Dendritic cell treated with granulocyte-macrophage colony-stimulating factor and Interleukin-4, amounts not matched to agents 40 ng/mL and 50 ng/mL, for 4 days (primary cell): ENCODE measurements at regions not wholly inside any gene's neighbourhood (a gene's known extent, or its start where the extent isn't known, plus 50 kb on each side); places are given as distances from the start of the nearest gene placed in this dataset.

Experiments used
- H3K27ac Mint-ChIP-seq: one replicate; pipeline ENCODE4 v1.8.0; 2022; ENCODE audit warnings: mild to moderate bottlenecking, mixed read lengths
- H3K27me3 Mint-ChIP-seq: one replicate; pipeline ENCODE4 v1.8.0; 2022; ENCODE audit warnings: mild to moderate bottlenecking, mixed read lengths
- H3K36me3 Mint-ChIP-seq: one replicate; pipeline ENCODE4 v1.8.0; 2022; ENCODE audit warnings: low read depth, mixed read lengths
- H3K4me1 Mint-ChIP-seq: one replicate; pipeline ENCODE4 v1.8.0; 2022; ENCODE audit warnings: low read depth, mixed read lengths
- H3K4me3 Mint-ChIP-seq: one replicate; pipeline ENCODE4 v1.8.0; 2022; ENCODE audit warnings: mild to moderate bottlenecking, moderate library complexity, mixed read lengths
- H3K9me3 Mint-ChIP-seq: one replicate; pipeline ENCODE4 v1.8.0; 2022; ENCODE audit warnings: mixed read lengths
- intact Hi-C: fragments of 100-400 bp; cut with micrococcal nuclease; formaldehyde crosslinking; loops from one replicate; pipeline ENCODE4 v1.15.0; 2022

- intact Hi-C loops = no loop called here
- no peak overlapping the region for H3K4me3 Mint-ChIP-seq
- H3K36me3 Mint-ChIP-seq = no peaks in the 10 kb centered on the region
- H3K27ac Mint-ChIP-seq = no peak overlapping the region
- peaks cover 21% of the 10 kb centered on the region for H3K9me3 Mint-ChIP-seq
- no peaks in the 10 kb centered on the region for H3K27me3 Mint-ChIP-seq
- peaks cover 11% of the 10 kb centered on the region for H3K4me1 Mint-ChIP-seq
Measured at GRCh38 chr2:168375195-168375798, 80.8 kb upstream of the CERS6 start.

GRCh38 chr2:168378960-168379669 lies 77.0 kb upstream of the CERS6 start:
- Mint-ChIP-seq H3K27ac (no peak overlapping the region), H3K27me3 (no peaks in the 10 kb centered on the region)

GRCh38 chr2:168380500-168380899 lies 75.6 kb upstream of the CERS6 start:
- no peaks in the 10 kb centered on the region for H3K36me3 Mint-ChIP-seq
- H3K4me3 Mint-ChIP-seq = no peak overlapping the region
- intact Hi-C loops = no loop called here
- no peak overlapping the region for H3K27ac Mint-ChIP-seq
- H3K9me3 Mint-ChIP-seq = peaks cover 9% of the 10 kb centered on the region
- H3K4me1 Mint-ChIP-seq = no peaks in the 10 kb centered on the region
- no peaks in the 10 kb centered on the region for H3K27me3 Mint-ChIP-seq

More at GRCh38 chr2:168378960-168379669, 77.0 kb upstream of the CERS6 start:
- no peak overlapping the region for H3K4me3 Mint-ChIP-seq
- intact Hi-C loops = no loop called here
- H3K4me1 Mint-ChIP-seq = no peaks in the 10 kb centered on the region
- no peaks in the 10 kb centered on the region for H3K36me3 Mint-ChIP-seq
- peaks cover 9% of the 10 kb centered on the region for H3K9me3 Mint-ChIP-seq

- intact Hi-C loops = no loop called here
- Mint-ChIP-seq H3K27ac (no peak overlapping the region), H3K9me3 (peaks cover 12% of the 10 kb centered on the region)
Measured at GRCh38 chr2:168392024-168392423, 64.0 kb upstream of the CERS6 start.

GRCh38 chr2:168392797-168393196 lies 63.3 kb upstream of the CERS6 start:
- Mint-ChIP-seq H3K9me3 (peaks cover 4% of the 10 kb centered on the region), H3K4me3 (no peak overlapping the region), H3K27ac (no peak overlapping the region), H3K36me3 (no peaks in the 10 kb centered on the region), H3K27me3 (no peaks in the 10 kb centered on the region), H3K4me1 (no peaks in the 10 kb centered on the region)
- intact Hi-C loops = no loop called here

More at GRCh38 chr2:168392024-168392423, 64.0 kb upstream of the CERS6 start:
- Mint-ChIP-seq H3K4me1 (no peaks in the 10 kb centered on the region), H3K4me3 (no peak overlapping the region), H3K27me3 (no peaks in the 10 kb centered on the region), H3K36me3 (no peaks in the 10 kb centered on the region)

- H3K9me3 Mint-ChIP-seq = no peaks in the 10 kb centered on the region
- H3K27ac Mint-ChIP-seq = no peak overlapping the region
- H3K4me1 Mint-ChIP-seq = no peaks in the 10 kb centered on the region
- intact Hi-C loops = no loop called here
- H3K27me3 Mint-ChIP-seq = no peaks in the 10 kb centered on the region
- no peaks in the 10 kb centered on the region for H3K36me3 Mint-ChIP-seq
- no peak overlapping the region for H3K4me3 Mint-ChIP-seq
Measured at GRCh38 chr2:168394262-168394661, 61.8 kb upstream of the CERS6 start.

GRCh38 chr2:168396131-168396530 lies 59.9 kb upstream of the CERS6 start:
- H3K27me3 Mint-ChIP-seq = no peaks in the 10 kb centered on the region
- H3K4me3 Mint-ChIP-seq = no peak overlapping the region
- no peaks in the 10 kb centered on the region for H3K9me3 Mint-ChIP-seq
- H3K4me1 Mint-ChIP-seq = no peaks in the 10 kb centered on the region
- H3K36me3 Mint-ChIP-seq = no peaks in the 10 kb centered on the region
- intact Hi-C loops = no loop called here
- no peak overlapping the region for H3K27ac Mint-ChIP-seq

GRCh38 chr2:168397629-168398028 lies 58.4 kb upstream of the CERS6 start:
- no peaks in the 10 kb centered on the region for H3K4me1 Mint-ChIP-seq
- intact Hi-C loops = no loop called here
- no peaks in the 10 kb centered on the region for H3K9me3 Mint-ChIP-seq
- no peak overlapping the region for H3K27ac Mint-ChIP-seq
- no peaks in the 10 kb centered on the region for H3K36me3 Mint-ChIP-seq
- no peaks in the 10 kb centered on the region for H3K27me3 Mint-ChIP-seq
- H3K4me3 Mint-ChIP-seq = no peak overlapping the region

GRCh38 chr2:168401048-168401556 lies 55.0 kb upstream of the CERS6 start:
- H3K27ac Mint-ChIP-seq = no peak overlapping the region
- H3K27me3 Mint-ChIP-seq = no peaks in the 10 kb centered on the region
- no peaks in the 10 kb centered on the region for H3K36me3 Mint-ChIP-seq
- no peaks in the 10 kb centered on the region for H3K9me3 Mint-ChIP-seq
- no peak overlapping the region for H3K4me3 Mint-ChIP-seq
- no peaks in the 10 kb centered on the region for H3K4me1 Mint-ChIP-seq
- intact Hi-C loops = no loop called here

GRCh38 chr2:168401771-168402170 lies 54.3 kb upstream of the CERS6 start:
- Mint-ChIP-seq H3K4me1 (no peaks in the 10 kb centered on the region), H3K4me3 (no peak overlapping the region), H3K27ac (no peak overlapping the region), H3K27me3 (no peaks in the 10 kb centered on the region), H3K9me3 (no peaks in the 10 kb centered on the region), H3K36me3 (no peaks in the 10 kb centered on the region)
- intact Hi-C loops = no loop called here

GRCh38 chr2:168402531-168402930 lies 53.5 kb upstream of the CERS6 start:
- Mint-ChIP-seq H3K9me3 (peaks cover 5% of the 10 kb centered on the region), H3K4me3 (no peak overlapping the region), H3K27me3 (no peaks in the 10 kb centered on the region), H3K36me3 (no peaks in the 10 kb centered on the region), H3K27ac (no peak overlapping the region), H3K4me1 (no peaks in the 10 kb centered on the region)
- intact Hi-C loops = no loop called here

GRCh38 chr2:168403736-168404135 lies 52.3 kb upstream of the CERS6 start:
- intact Hi-C loops = no loop called here
- no peak overlapping the region for H3K4me3 Mint-ChIP-seq
- H3K27me3 Mint-ChIP-seq = no peaks in the 10 kb centered on the region
- H3K27ac Mint-ChIP-seq = no peak overlapping the region
- H3K9me3 Mint-ChIP-seq = peaks cover 10% of the 10 kb centered on the region
- H3K4me1 Mint-ChIP-seq = no peaks in the 10 kb centered on the region
- no peaks in the 10 kb centered on the region for H3K36me3 Mint-ChIP-seq

GRCh38 chr2:168404764-168405163 lies 51.3 kb upstream of the CERS6 start:
- Mint-ChIP-seq H3K36me3 (no peaks in the 10 kb centered on the region), H3K27ac (no peak overlapping the region), H3K4me3 (no peak overlapping the region), H3K27me3 (no peaks in the 10 kb centered on the region), H3K9me3 (peaks cover 10% of the 10 kb centered on the region), H3K4me1 (no peaks in the 10 kb centered on the region)
- intact Hi-C loops = no loop called here
